OCI-LY7 (cell line): ENCODE measurements at regions not wholly inside any gene's neighbourhood (a gene's known extent, or its start where the extent isn't known, plus 50 kb on each side); places are given as distances from the start of the nearest gene placed in this dataset.

Experiments used
- BruUV-seq: library from RNA; stranded (reverse); fragments of 400-500 nt; replicated peaks from 2 replicates; lab custom pipeline; 2021; lab: Mats Ljungman, UMichigan
- CTCF ChIA-PET: fragments of 300-600 bp; sonication (Branson Sonifier 250); formaldehyde crosslinking; loops from one replicate; lab custom pipeline; 2022; ENCODE audit warnings: antibody characterized with exemption; ENCODE audit not compliant: unreplicated experiment; lab: Charles Lee
- POLR2A ChIA-PET: fragments of 300-600 bp; sonication (Branson Sonifier 250); formaldehyde crosslinking; loops from one replicate; lab custom pipeline; 2022; ENCODE audit warnings: antibody characterized with exemption; lab: Charles Lee
- DNase-seq: peaks from one replicate; pipeline ENCODE4 v3.0.0-alpha.2; 2015; ENCODE audit warnings: low spot score
- H2AFZ ChIP-seq: fragments of 200-600 bp; sonication (generic), shearing (Covaris generic); 2 replicates; pipeline ENCODE4 v1.6.1; 2014; ENCODE audit warnings: mild to moderate bottlenecking, antibody characterized with exemption, low read length, moderate library complexity
- H3K27ac ChIP-seq: fragments of 200-600 bp; sonication (generic); 2 replicates; pipeline ENCODE4 v1.5.1; 2014; ENCODE audit warnings: mixed run types, low read depth, mild to moderate bottlenecking, moderate library complexity, low read length, inconsistent platforms; ENCODE audit not compliant: poor library complexity, severe bottlenecking
- H3K36me3 ChIP-seq: fragments of 200-600 bp; sonication (generic); 2 replicates; pipeline ENCODE4 v1.6.1; 2014; ENCODE audit warnings: mild to moderate bottlenecking, antibody characterized with exemption, low read length, moderate library complexity, mixed read lengths; ENCODE audit not compliant: insufficient read depth
- H3K4me1 ChIP-seq: fragments of 200-600 bp; sonication (generic); 2 replicates; pipeline ENCODE4 v1.5.1; 2014; ENCODE audit warnings: mild to moderate bottlenecking, low read length; ENCODE audit not compliant: insufficient read depth, poor library complexity, severe bottlenecking
- H3K4me2 ChIP-seq: fragments of 200-600 bp; sonication (generic); 2 replicates; pipeline ENCODE4 v1.6.1; 2014; ENCODE audit warnings: mild to moderate bottlenecking, low read length
- H3K4me3 ChIP-seq: fragments of 200-600 bp; sonication (generic); 2 replicates; pipeline ENCODE4 v1.5.1; 2014; ENCODE audit warnings: mild to moderate bottlenecking, low read depth, low read length; ENCODE audit not compliant: poor library complexity, severe bottlenecking
- H3K79me2 ChIP-seq: fragments of 200-600 bp; sonication (generic); 2 replicates; pipeline ENCODE4 v1.6.1; 2016; ENCODE audit warnings: low read depth, mild to moderate bottlenecking, low read length, moderate library complexity, mixed read lengths; ENCODE audit not compliant: insufficient read depth
- H3K9me2 ChIP-seq: fragments of 200-600 bp; sonication (generic); 2 replicates; pipeline ENCODE4 v1.6.1; 2016; ENCODE audit warnings: mild to moderate bottlenecking, low read length, mixed read lengths; ENCODE audit not compliant: insufficient read depth
- H3K9me3 ChIP-seq: fragments of 200-600 bp; sonication (generic); 2 replicates; pipeline ENCODE4 v1.6.1; 2014; ENCODE audit warnings: mild to moderate bottlenecking, mixed run types, low read length, mixed read lengths
- H4K20me1 ChIP-seq: fragments of 200-600 bp; sonication (generic); 2 replicates; pipeline ENCODE4 v1.6.1; 2014; ENCODE audit warnings: mild to moderate bottlenecking, antibody characterized with exemption, low read length, moderate library complexity, mixed read lengths; ENCODE audit not compliant: insufficient read depth
- EZH2phosphoT487 ChIP-seq: fragments of 200-600 bp; sonication (generic); IDR thresholded peaks from 2 replicates; pipeline ENCODE4 v1.6.1; 2018; ENCODE audit warnings: low read depth, borderline replicate concordance, mild to moderate bottlenecking, mixed run types, antibody characterized with exemption, low read length, moderate library complexity, mixed read lengths
- intact Hi-C: fragments of 100-400 bp; cut with micrococcal nuclease; formaldehyde crosslinking; loops from one replicate; pipeline ENCODE4 v1.10.0; 2022; ENCODE audit not compliant: unreplicated experiment
- TF ChIP-seq, protein P1 (sequence below): fragments of 200-600 bp; sonication (generic); conservative IDR thresholded peaks from 2 replicates; pipeline ENCODE4 v1.5.1; 2014; ENCODE audit warnings: mild to moderate bottlenecking, antibody characterized with exemption, low read length, moderate library complexity, mixed read lengths

DNA sequence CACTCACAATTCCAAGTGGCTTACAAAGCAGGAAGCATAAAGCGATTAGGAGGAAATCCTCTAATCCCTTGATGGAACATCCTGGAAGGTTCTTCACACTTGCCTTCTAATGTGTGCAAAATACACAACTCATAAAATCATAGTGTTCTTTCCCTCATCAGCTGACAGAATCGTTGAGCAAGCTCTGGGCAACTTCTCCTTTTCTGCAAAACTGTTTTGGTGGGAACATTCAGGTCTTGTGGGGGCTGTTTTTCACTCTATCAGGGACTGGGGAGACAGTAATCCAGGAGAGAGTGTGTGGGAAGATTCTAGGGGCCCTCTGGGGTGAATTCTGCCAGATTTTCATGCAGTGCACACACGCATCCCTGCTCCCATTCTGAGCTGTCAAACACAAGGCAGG lies 53.2 kb downstream of the IRAG1 start:
- DNase-seq = no peak
- intact Hi-C loops = no loop called here
- no peaks in the 10 kb centered on the region for H3K36me3 ChIP-seq
- no peak overlapping the region for H2AFZ ChIP-seq
- no peaks in the 10 kb centered on the region for H3K79me2 ChIP-seq
- no peaks in the 10 kb centered on the region for H3K9me2 ChIP-seq
- H3K4me3 ChIP-seq = no peak overlapping the region
- BruUV-seq = no TSS peak
- H3K27ac ChIP-seq = no peak overlapping the region
- POLR2A ChIA-PET = no interaction called here
- no peaks in the 10 kb centered on the region for H3K9me3 ChIP-seq
- no peaks in the 10 kb centered on the region for H3K4me1 ChIP-seq
- TF ChIP-seq, protein P1, sequence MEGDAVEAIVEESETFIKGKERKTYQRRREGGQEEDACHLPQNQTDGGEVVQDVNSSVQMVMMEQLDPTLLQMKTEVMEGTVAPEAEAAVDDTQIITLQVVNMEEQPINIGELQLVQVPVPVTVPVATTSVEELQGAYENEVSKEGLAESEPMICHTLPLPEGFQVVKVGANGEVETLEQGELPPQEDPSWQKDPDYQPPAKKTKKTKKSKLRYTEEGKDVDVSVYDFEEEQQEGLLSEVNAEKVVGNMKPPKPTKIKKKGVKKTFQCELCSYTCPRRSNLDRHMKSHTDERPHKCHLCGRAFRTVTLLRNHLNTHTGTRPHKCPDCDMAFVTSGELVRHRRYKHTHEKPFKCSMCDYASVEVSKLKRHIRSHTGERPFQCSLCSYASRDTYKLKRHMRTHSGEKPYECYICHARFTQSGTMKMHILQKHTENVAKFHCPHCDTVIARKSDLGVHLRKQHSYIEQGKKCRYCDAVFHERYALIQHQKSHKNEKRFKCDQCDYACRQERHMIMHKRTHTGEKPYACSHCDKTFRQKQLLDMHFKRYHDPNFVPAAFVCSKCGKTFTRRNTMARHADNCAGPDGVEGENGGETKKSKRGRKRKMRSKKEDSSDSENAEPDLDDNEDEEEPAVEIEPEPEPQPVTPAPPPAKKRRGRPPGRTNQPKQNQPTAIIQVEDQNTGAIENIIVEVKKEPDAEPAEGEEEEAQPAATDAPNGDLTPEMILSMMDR = no peak
- TF ChIP-seq EZH2phosphoT487 = no peak
- no peaks in the 10 kb centered on the region for H4K20me1 ChIP-seq
- CTCF ChIA-PET = interaction anchor here (0.7 kb wide), 1 partner anchor 10 kb away, joined by 3 read pairs; no protein-coding TSS in a partner anchor
- no peak overlapping the region for H3K4me2 ChIP-seq

DNA sequence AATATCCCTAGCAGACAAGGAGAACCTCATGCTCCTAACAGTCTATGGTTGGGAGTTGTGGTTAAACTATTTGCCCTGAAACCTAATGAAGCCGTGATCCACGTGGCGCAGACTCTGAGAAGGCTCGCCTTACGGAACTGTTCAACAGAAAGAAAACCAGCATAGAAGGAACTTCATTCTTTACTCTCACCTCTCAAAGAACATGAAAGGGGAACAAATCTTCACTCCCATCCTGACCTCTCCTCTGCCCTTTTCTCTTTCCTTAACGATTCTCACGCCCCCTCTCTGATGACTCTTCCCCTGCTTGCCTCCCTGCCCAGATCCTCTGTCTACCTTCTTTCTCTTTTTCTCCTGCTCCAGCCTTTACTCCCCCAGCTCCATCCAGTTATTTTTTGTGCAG lies 54.2 kb downstream of the IRAG1 start:
- Histone ChIP-seq H3K27ac (no peak overlapping the region), H3K9me2 (no peaks in the 10 kb centered on the region), H4K20me1 (no peaks in the 10 kb centered on the region), H3K4me2 (no peak overlapping the region), H3K79me2 (no peaks in the 10 kb centered on the region), H2AFZ (no peak overlapping the region), H3K4me1 (no peaks in the 10 kb centered on the region), H3K36me3 (no peaks in the 10 kb centered on the region), H3K4me3 (no peak overlapping the region), H3K9me3 (no peaks in the 10 kb centered on the region)
- no peak for DNase-seq
- intact Hi-C loops = no loop called here
- ChIA-PET CTCF (interaction anchor here (0.6 kb wide), 1 partner anchor 270 kb away, joined by 3 read pairs; no protein-coding TSS in a partner anchor), POLR2A (interaction anchor here (0.6 kb wide), 1 partner anchor 9 kb away, joined by 3 read pairs; no protein-coding TSS in a partner anchor)
- TF ChIP-seq, protein P1 = no peak
- TF ChIP-seq EZH2phosphoT487 = no peak
- BruUV-seq = no TSS peak

DNA sequence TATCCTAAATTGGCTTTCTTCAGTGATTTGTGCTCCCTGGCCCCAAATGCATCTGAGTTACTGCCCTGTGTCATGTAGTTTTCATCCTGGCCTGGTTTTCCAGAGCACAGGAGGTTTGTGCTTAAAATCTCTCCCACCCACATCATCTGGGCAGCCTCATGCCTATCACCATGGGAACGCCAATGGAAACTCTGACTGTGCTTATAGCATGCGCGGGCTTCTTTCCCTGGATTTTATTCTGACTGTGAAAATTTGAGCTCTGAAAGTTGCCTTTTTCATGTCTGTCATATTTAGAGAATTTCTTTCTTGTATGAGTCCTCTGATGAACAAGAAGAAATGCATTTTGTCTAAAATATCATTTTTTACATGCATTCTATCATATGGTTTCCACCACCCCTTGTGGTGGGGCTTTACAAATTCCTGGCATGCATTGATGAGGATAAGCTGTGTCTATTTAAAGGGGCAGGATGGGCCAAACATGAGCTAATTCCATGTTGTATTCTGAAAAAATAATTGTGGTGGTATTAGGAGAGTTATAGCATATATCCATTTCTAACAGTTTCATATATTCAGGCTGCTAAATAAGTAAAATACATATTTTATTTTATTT lies 55.1 kb downstream of the IRAG1 start:
- Histone ChIP-seq H3K4me3 (no peak overlapping the region), H3K4me1 (no peaks in the 10 kb centered on the region), H3K27ac (no peak overlapping the region), H3K79me2 (no peaks in the 10 kb centered on the region), H2AFZ (no peak overlapping the region), H3K36me3 (no peaks in the 10 kb centered on the region), H3K4me2 (no peak overlapping the region), H4K20me1 (no peaks in the 10 kb centered on the region), H3K9me3 (no peaks in the 10 kb centered on the region), H3K9me2 (no peaks in the 10 kb centered on the region)
- no TSS peak for BruUV-seq
- TF ChIP-seq EZH2phosphoT487 = no peak
- TF ChIP-seq, protein P1 = no peak
- ChIA-PET CTCF (no interaction called here), POLR2A (interaction anchor here (0.6 to 1.2 kb wide), 2 partner anchors 8 to 13 kb away, joined by 3 to 4 read pairs; no protein-coding TSS in a partner anchor)
- no peak for DNase-seq
- intact Hi-C loops = no loop called here
